ENCODE measurements at regions not wholly inside any gene's neighbourhood (a gene's known extent, or its start where the extent isn't known, plus 50 kb on each side); places are given as distances from the start of the nearest gene placed in this dataset.

DNA sequence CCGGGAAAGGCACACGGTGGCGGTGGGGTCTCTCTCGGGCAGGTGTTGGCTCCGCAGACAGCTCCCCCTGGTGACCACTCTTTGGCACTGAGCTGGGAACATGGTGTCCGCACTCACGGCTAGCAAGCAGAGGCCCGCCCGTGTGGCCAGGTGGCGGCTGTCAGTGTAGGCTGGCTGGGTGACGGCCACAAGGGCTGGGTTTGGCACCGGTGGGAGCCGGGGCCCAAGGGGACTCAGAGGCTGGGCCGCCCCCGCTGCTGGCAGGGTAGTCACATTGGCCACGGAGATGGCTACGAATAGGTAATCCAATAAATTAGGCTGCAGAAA is 1071.7 kb downstream of the RPIA start:
- Histone ChIP-seq H3K36me3 (ENCODE audit: insufficient read depth, low read length) (no peaks in the 10 kb centered on the region), H2AFZ (ENCODE audit: low read depth, low read length) (no peak overlapping the region), H3K4me3 (ENCODE audit: low read length) (no peak overlapping the region), H3K9me3 (ENCODE audit: low read length) (peaks cover 36% of the 10 kb centered on the region), H3K27ac (ENCODE audit: low read length) (no peak overlapping the region), H4K20me1 (ENCODE audit: insufficient read depth) (no peaks in the 10 kb centered on the region), H3K9me2 (ENCODE audit: insufficient read depth, low read length) (no peaks in the 10 kb centered on the region), H3K9ac (ENCODE audit: low read length) (no peak overlapping the region), H3K79me2 (replicated peaks; ENCODE audit: insufficient read depth, low read length) (no peaks in the 10 kb centered on the region), H3K27me3 (ENCODE audit: insufficient read depth, low read depth, low read length) (no peaks in the 10 kb centered on the region), H3F3A (ENCODE audit: insufficient read depth, low read length, poor library complexity, severe bottlenecking) (no peaks in the 10 kb centered on the region), H3K4me2 (ENCODE audit: low read length) (no peak overlapping the region)
- TF ChIP-seq, protein P1, sequence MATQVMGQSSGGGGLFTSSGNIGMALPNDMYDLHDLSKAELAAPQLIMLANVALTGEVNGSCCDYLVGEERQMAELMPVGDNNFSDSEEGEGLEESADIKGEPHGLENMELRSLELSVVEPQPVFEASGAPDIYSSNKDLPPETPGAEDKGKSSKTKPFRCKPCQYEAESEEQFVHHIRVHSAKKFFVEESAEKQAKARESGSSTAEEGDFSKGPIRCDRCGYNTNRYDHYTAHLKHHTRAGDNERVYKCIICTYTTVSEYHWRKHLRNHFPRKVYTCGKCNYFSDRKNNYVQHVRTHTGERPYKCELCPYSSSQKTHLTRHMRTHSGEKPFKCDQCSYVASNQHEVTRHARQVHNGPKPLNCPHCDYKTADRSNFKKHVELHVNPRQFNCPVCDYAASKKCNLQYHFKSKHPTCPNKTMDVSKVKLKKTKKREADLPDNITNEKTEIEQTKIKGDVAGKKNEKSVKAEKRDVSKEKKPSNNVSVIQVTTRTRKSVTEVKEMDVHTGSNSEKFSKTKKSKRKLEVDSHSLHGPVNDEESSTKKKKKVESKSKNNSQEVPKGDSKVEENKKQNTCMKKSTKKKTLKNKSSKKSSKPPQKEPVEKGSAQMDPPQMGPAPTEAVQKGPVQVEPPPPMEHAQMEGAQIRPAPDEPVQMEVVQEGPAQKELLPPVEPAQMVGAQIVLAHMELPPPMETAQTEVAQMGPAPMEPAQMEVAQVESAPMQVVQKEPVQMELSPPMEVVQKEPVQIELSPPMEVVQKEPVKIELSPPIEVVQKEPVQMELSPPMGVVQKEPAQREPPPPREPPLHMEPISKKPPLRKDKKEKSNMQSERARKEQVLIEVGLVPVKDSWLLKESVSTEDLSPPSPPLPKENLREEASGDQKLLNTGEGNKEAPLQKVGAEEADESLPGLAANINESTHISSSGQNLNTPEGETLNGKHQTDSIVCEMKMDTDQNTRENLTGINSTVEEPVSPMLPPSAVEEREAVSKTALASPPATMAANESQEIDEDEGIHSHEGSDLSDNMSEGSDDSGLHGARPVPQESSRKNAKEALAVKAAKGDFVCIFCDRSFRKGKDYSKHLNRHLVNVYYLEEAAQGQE (IDR thresholded peaks at IDR 0.05; ENCODE audit: borderline replicate concordance) = no peak
- TF ChIP-seq EP300 (conservative IDR thresholded peaks at IDR 0.05; ENCODE audit: poor library complexity, severe bottlenecking) (no peak), SMC3 (conservative IDR thresholded peaks at IDR 0.05; ENCODE audit: poor library complexity) (no peak), EZH2 (IDR thresholded peaks at IDR 0.05; ENCODE audit: borderline replicate concordance, insufficient read depth, low read length, poor library complexity, severe bottlenecking) (no peak), RAD21 (conservative IDR thresholded peaks at IDR 0.05) (no peak), MXI1 (conservative IDR thresholded peaks at IDR 0.05; ENCODE audit: poor library complexity, severe bottlenecking) (no peak)
- TF ChIP-seq, protein P2, sequence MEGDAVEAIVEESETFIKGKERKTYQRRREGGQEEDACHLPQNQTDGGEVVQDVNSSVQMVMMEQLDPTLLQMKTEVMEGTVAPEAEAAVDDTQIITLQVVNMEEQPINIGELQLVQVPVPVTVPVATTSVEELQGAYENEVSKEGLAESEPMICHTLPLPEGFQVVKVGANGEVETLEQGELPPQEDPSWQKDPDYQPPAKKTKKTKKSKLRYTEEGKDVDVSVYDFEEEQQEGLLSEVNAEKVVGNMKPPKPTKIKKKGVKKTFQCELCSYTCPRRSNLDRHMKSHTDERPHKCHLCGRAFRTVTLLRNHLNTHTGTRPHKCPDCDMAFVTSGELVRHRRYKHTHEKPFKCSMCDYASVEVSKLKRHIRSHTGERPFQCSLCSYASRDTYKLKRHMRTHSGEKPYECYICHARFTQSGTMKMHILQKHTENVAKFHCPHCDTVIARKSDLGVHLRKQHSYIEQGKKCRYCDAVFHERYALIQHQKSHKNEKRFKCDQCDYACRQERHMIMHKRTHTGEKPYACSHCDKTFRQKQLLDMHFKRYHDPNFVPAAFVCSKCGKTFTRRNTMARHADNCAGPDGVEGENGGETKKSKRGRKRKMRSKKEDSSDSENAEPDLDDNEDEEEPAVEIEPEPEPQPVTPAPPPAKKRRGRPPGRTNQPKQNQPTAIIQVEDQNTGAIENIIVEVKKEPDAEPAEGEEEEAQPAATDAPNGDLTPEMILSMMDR (IDR thresholded peaks at IDR 0.05; ENCODE audit: poor library complexity, severe bottlenecking) = no peak

DNA sequence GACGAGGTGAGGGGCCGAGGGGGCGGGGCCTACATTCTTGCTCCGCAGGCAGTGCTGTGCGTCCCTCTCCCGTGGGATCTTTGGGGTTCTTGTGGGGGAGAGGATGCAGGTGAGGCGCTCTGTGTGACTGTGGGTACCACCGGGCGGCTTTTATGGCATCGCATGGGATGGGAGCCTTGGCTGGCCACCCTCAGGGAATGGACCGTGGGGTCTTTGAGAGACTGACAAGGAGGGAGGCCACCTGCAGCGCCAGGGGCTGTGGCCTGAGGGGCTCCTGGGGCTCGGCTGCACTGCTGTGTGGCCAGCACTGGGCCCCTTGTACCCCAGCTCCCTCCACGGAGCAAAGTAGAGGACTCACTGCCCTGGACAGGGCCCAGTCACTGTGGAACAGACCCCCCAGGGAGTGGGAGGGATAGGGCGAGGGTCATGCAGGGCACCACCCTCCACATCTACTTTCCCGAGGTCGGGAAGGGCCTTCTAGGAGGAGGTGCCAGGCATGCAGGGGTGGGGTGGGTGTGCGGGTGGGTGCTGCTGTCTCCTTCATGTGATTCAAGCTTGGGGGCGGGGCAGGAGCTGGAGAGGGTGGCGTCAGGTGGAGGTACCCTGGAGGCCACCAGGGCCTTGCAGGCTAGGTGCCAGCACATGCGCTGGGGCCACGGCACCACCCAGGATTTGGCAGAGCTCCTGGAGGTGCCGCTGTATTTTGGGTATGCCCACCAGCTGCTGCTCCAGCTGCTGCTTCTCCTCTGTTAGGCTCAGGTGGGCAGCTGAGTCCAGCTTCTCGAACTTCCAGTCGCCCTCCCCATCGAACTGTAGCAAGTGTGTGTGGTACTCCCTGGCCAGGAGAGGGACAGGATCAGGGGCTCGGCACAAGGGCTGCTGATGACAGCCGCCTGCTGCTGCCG is 1072.4 kb downstream of the RPIA start:
- Histone ChIP-seq H3K4me2 (ENCODE audit: low read length) (no peak overlapping the region), H3K27ac (ENCODE audit: low read length) (no peak overlapping the region), H2AFZ (ENCODE audit: low read depth, low read length) (no peak overlapping the region), H3K9ac (ENCODE audit: low read length) (no peak overlapping the region), H3K9me3 (ENCODE audit: low read length) (peaks cover 36% of the 10 kb centered on the region), H3K79me2 (replicated peaks; ENCODE audit: insufficient read depth, low read length) (no peaks in the 10 kb centered on the region), H3F3A (ENCODE audit: insufficient read depth, low read length, poor library complexity, severe bottlenecking) (no peaks in the 10 kb centered on the region), H3K4me3 (ENCODE audit: low read length) (no peak overlapping the region), H4K20me1 (ENCODE audit: insufficient read depth) (no peaks in the 10 kb centered on the region), H3K27me3 (ENCODE audit: insufficient read depth, low read depth, low read length) (no peaks in the 10 kb centered on the region), H3K36me3 (ENCODE audit: insufficient read depth, low read length) (no peaks in the 10 kb centered on the region), H3K9me2 (ENCODE audit: insufficient read depth, low read length) (no peaks in the 10 kb centered on the region)
- TF ChIP-seq TAF1 (IDR thresholded peaks at IDR 0.05; ENCODE audit: low read depth) (no peak), EZH2 (IDR thresholded peaks at IDR 0.05; ENCODE audit: borderline replicate concordance, insufficient read depth, low read length, poor library complexity, severe bottlenecking) (no peak), SMC3 (conservative IDR thresholded peaks at IDR 0.05; ENCODE audit: poor library complexity) (no peak), POLR2AphosphoS5 (IDR thresholded peaks at IDR 0.05) (no peak), EP300 (conservative IDR thresholded peaks at IDR 0.05; ENCODE audit: poor library complexity, severe bottlenecking) (no peak), MXI1 (conservative IDR thresholded peaks at IDR 0.05; ENCODE audit: poor library complexity, severe bottlenecking) (no peak), RAD21 (conservative IDR thresholded peaks at IDR 0.05) (no peak)
- TF ChIP-seq, protein P2 (IDR thresholded peaks at IDR 0.05; ENCODE audit: poor library complexity, severe bottlenecking) = no peak
- TF ChIP-seq, protein P1 (IDR thresholded peaks at IDR 0.05; ENCODE audit: borderline replicate concordance) = no peak
